H9 (cell line): ENCODE measurements at regions not wholly inside any gene's neighbourhood (a gene's known extent, or its start where the extent isn't known, plus 50 kb on each side); places are given as distances from the start of the nearest gene placed in this dataset.

ENCODE experiments used
- DNase-seq: peaks from one replicate; pipeline ENCODE4 v3.0.0-alpha.2; 2017
- H2AFZ ChIP-seq: one replicate; pipeline ENCODE4 v1.6.1; 2013; ENCODE audit warnings: mild to moderate bottlenecking, low read length, control low read depth, moderate library complexity
- H2AK5ac ChIP-seq: 2 replicates; pipeline ENCODE4 v1.6.1; 2013; ENCODE audit warnings: low read length, control low read depth, mixed read lengths; ENCODE audit not compliant: insufficient read length
- H2BK120ac ChIP-seq: one replicate; pipeline ENCODE4 v1.6.1; 2013; ENCODE audit warnings: low read depth, mild to moderate bottlenecking, low read length, control low read depth, inconsistent platforms; ENCODE audit not compliant: poor library complexity, severe bottlenecking
- H2BK12ac ChIP-seq: 2 replicates; pipeline ENCODE4 v1.6.1; 2013; ENCODE audit warnings: low read length, control low read depth, mixed read lengths, low read depth; ENCODE audit not compliant: insufficient read length
- H2BK15ac ChIP-seq: 2 replicates; pipeline ENCODE4 v1.6.1; 2013; ENCODE audit warnings: low read depth, low read length, control low read depth
- H2BK20ac ChIP-seq: one replicate; pipeline ENCODE4 v1.6.1; 2013; ENCODE audit warnings: low read depth, mild to moderate bottlenecking, low read length, control low read depth, inconsistent platforms; ENCODE audit not compliant: poor library complexity, severe bottlenecking
- H2BK5ac ChIP-seq: 2 replicates; pipeline ENCODE4 v1.6.1; 2013; ENCODE audit warnings: low read length, control low read depth, mixed read lengths; ENCODE audit not compliant: insufficient read length
- H3K14ac ChIP-seq: 2 replicates; pipeline ENCODE4 v1.6.1; 2013; ENCODE audit warnings: low read length, control low read depth; ENCODE audit not compliant: insufficient read depth
- H3K18ac ChIP-seq: 2 replicates; pipeline ENCODE4 v1.6.1; 2013; ENCODE audit warnings: low read depth, mild to moderate bottlenecking, mixed read lengths, low read length, control low read depth; ENCODE audit not compliant: insufficient read length
- H3K23ac ChIP-seq: 2 replicates; pipeline ENCODE4 v1.6.1; 2013; ENCODE audit warnings: low read length, control low read depth, mixed read lengths, low read depth; ENCODE audit not compliant: insufficient read length
- H3K23me2 ChIP-seq: 2 replicates; pipeline ENCODE4 v1.6.1; 2013; ENCODE audit warnings: low read depth, mild to moderate bottlenecking, mixed read lengths, low read length, control low read depth; ENCODE audit not compliant: insufficient read length, poor library complexity, severe bottlenecking
- H3K27ac ChIP-seq: 2 replicates; pipeline ENCODE4 v1.5.1; 2013; ENCODE audit warnings: low read length, control low read depth, mixed read lengths, low read depth; ENCODE audit not compliant: insufficient read length
- H3K27me3 ChIP-seq: 2 replicates; pipeline ENCODE4 v1.6.1; 2013; ENCODE audit warnings: low read length, control low read depth, inconsistent platforms; ENCODE audit not compliant: insufficient read depth
- H3K4ac ChIP-seq: 2 replicates; pipeline ENCODE4 v1.6.1; 2013; ENCODE audit warnings: low read depth, mild to moderate bottlenecking, control low read depth, inconsistent platforms, low read length, moderate library complexity
- H3K4me1 ChIP-seq: 2 replicates; pipeline ENCODE4 v1.6.1; 2013; ENCODE audit warnings: low read length, control low read depth, inconsistent platforms; ENCODE audit not compliant: insufficient read depth
- H3K4me2 ChIP-seq: 2 replicates; pipeline ENCODE4 v1.6.1; 2013; ENCODE audit warnings: low read length, control low read depth, mixed read lengths; ENCODE audit not compliant: insufficient read length, insufficient read depth
- H3K56ac ChIP-seq: 2 replicates; pipeline ENCODE4 v1.6.1; 2013; ENCODE audit warnings: low read depth, mild to moderate bottlenecking, mixed read lengths, low read length, control low read depth; ENCODE audit not compliant: insufficient read length
- H3K79me1 ChIP-seq: 2 replicates; pipeline ENCODE4 v1.6.1; 2013; ENCODE audit warnings: low read depth, mild to moderate bottlenecking, moderate library complexity, low read length, control low read depth, inconsistent platforms; ENCODE audit not compliant: insufficient read depth, poor library complexity, severe bottlenecking
- H3K79me2 ChIP-seq: 2 replicates; pipeline ENCODE4 v1.6.1; 2013; ENCODE audit warnings: low read length, control low read depth, inconsistent platforms; ENCODE audit not compliant: insufficient read depth
- H3K9ac ChIP-seq: 2 replicates; pipeline ENCODE4 v1.6.1; 2013; ENCODE audit warnings: low read length, control low read depth, mixed read lengths; ENCODE audit not compliant: insufficient read length; ENCODE audit errors: extremely low read depth
- H3K9me3 ChIP-seq: one replicate; pipeline ENCODE4 v1.6.1; 2013; ENCODE audit warnings: low read depth, low read length, inconsistent platforms; ENCODE audit not compliant: control insufficient read depth
- H3T11ph ChIP-seq: one replicate; pipeline ENCODE4 v1.6.1; 2013; ENCODE audit warnings: mild to moderate bottlenecking, low read length, control low read depth, inconsistent platforms
- H4K20me1 ChIP-seq: one replicate; pipeline ENCODE4 v1.6.1; 2013; ENCODE audit not compliant: control insufficient read depth, insufficient read length, insufficient read depth
- H4K5ac ChIP-seq: 2 replicates; pipeline ENCODE4 v1.6.1; 2013; ENCODE audit warnings: low read depth, mild to moderate bottlenecking, mixed read lengths, low read length, control low read depth; ENCODE audit not compliant: insufficient read length
- H4K8ac ChIP-seq: replicated peaks from 2 replicates; pipeline ENCODE4 v1.6.1; 2013; ENCODE audit warnings: low read length, control low read depth, mixed read lengths, low read depth; ENCODE audit not compliant: insufficient read length
- H4K91ac ChIP-seq: 2 replicates; pipeline ENCODE4 v1.6.1; 2013; ENCODE audit warnings: low read depth, mild to moderate bottlenecking, moderate library complexity, mixed read lengths, low read length, control low read depth; ENCODE audit not compliant: insufficient read length
- H3K27ac Mint-ChIP-seq, 3 experiments: 2 replicates in 2 of 3; 3 replicates in 1 of 3; pipeline ENCODE4 v1.8.0; 2020 to 2021; ENCODE audit warnings: mixed read lengths in 3 of 3, mild to moderate bottlenecking in 1 of 3, moderate library complexity in 1 of 3
- H3K27me3 Mint-ChIP-seq: 2 replicates; pipeline ENCODE4 v1.8.0; 2021; ENCODE audit warnings: low read depth, mild to moderate bottlenecking, moderate library complexity, mixed read lengths
- H3K36me3 Mint-ChIP-seq, 3 experiments: 2 replicates in 2 of 3; 3 replicates in 1 of 3; pipeline ENCODE4 v1.8.0; 2020 to 2021; ENCODE audit warnings: low read depth in 3 of 3, mixed read lengths in 3 of 3; ENCODE audit not compliant: insufficient read depth in 1 of 3
- H3K4me1 Mint-ChIP-seq, 2 experiments: 2 replicates each; pipeline ENCODE4 v1.8.0; 2020; ENCODE audit warnings: mixed read lengths in 2 of 2
- H3K4me3 Mint-ChIP-seq, 2 experiments: 2 replicates in 1 of 2; 3 replicates in 1 of 2; pipeline ENCODE4 v1.8.0; 2020 to 2021; ENCODE audit warnings: mild to moderate bottlenecking in 2 of 2, mixed read lengths in 2 of 2, moderate library complexity in 1 of 2
- H3K9me3 Mint-ChIP-seq, 2 experiments: 2 replicates in 1 of 2; 3 replicates in 1 of 2; pipeline ENCODE4 v1.8.0; 2020; ENCODE audit warnings: mild to moderate bottlenecking in 2 of 2, mixed read lengths in 2 of 2, moderate library complexity in 1 of 2
- WGBS: extraction: QIAGEN DNeasy Blood & Tissue Kit; methylation state at CpG from one replicate; pipeline ENCODE4 v1.1.7; 2013; ENCODE audit warnings: missing lambda C conversion rate, low lambda C conversion rate, mixed read lengths; ENCODE audit not compliant: insufficient read length; ENCODE audit errors: extremely low coverage; 5-methylcytosine and 5-hydroxymethylcytosine counted together
- TF ChIP-seq, protein P1 (sequence below): fragments of 200-600 bp; sonication (generic); conservative IDR thresholded peaks from 3 replicates; pipeline ENCODE4 v1.8.0; 2021; ENCODE audit warnings: antibody characterized with exemption, mild to moderate bottlenecking

DNA sequence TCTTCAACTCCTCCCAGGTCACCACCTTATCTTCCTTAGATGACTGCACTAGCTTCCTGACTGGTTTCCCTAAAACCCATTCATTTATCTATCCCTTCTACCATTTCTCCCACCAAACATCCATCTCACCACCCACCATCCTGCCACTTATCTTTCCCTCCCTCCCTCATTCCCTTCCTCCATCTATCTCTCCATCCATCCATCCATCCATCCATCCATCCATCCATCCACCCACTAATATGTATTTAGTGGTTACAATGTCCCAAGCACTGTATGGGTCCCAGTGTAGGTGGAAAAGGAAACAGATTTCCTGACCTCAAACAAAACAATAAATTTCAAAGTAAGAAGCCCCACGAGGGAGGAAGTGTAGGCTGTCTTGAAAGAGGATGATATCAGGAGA is 59.3 kb upstream of the APCDD1L start:
- TF ChIP-seq, protein P1, sequence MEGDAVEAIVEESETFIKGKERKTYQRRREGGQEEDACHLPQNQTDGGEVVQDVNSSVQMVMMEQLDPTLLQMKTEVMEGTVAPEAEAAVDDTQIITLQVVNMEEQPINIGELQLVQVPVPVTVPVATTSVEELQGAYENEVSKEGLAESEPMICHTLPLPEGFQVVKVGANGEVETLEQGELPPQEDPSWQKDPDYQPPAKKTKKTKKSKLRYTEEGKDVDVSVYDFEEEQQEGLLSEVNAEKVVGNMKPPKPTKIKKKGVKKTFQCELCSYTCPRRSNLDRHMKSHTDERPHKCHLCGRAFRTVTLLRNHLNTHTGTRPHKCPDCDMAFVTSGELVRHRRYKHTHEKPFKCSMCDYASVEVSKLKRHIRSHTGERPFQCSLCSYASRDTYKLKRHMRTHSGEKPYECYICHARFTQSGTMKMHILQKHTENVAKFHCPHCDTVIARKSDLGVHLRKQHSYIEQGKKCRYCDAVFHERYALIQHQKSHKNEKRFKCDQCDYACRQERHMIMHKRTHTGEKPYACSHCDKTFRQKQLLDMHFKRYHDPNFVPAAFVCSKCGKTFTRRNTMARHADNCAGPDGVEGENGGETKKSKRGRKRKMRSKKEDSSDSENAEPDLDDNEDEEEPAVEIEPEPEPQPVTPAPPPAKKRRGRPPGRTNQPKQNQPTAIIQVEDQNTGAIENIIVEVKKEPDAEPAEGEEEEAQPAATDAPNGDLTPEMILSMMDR = no peak
- no peak overlapping the region for H3K4me3 Mint-ChIP-seq
- no peak overlapping the region for H2BK5ac ChIP-seq
- H3K9me3 ChIP-seq = no peaks in the 10 kb centered on the region
- H3K4ac ChIP-seq = no peak overlapping the region
- H4K5ac ChIP-seq = no peak overlapping the region
- H4K8ac ChIP-seq = no peak overlapping the region
- no peaks in the 10 kb centered on the region for H3K4me1 ChIP-seq
- no peaks in the 10 kb centered on the region for H3K79me1 ChIP-seq
- H3K27me3 ChIP-seq = no peaks in the 10 kb centered on the region
- no peak overlapping the region for H2AFZ ChIP-seq
- WGBS = no CpG with 5 or more reads among the region's 1 CpG
- no peak overlapping the region for H2BK20ac ChIP-seq
- H2AK5ac ChIP-seq = no peak overlapping the region
- H3K23me2 ChIP-seq = no peaks in the 10 kb centered on the region
- no peak overlapping the region for H4K91ac ChIP-seq
- H3K27ac Mint-ChIP-seq = no peak overlapping the region
- no peak overlapping the region for H3K9ac ChIP-seq
- no peak for DNase-seq
- no peak overlapping the region for H2BK12ac ChIP-seq
- H3K18ac ChIP-seq = no peak overlapping the region
- no peak overlapping the region for H2BK120ac ChIP-seq
- no peak overlapping the region for H3K27ac ChIP-seq
- H3K23ac ChIP-seq = no peak overlapping the region
- H3K56ac ChIP-seq = no peak overlapping the region
- H3K36me3 Mint-ChIP-seq = no peaks in the 10 kb centered on the region
- no peak overlapping the region for H3K14ac ChIP-seq
- H2BK15ac ChIP-seq = no peak overlapping the region
- no peaks in the 10 kb centered on the region for H3K9me3 Mint-ChIP-seq
- H3K4me1 Mint-ChIP-seq = peaks cover 13 to 15% of the 10 kb centered on the region in 2 experiments
- H3T11ph ChIP-seq = no peak overlapping the region
- H4K20me1 ChIP-seq = no peaks in the 10 kb centered on the region
- no peaks in the 10 kb centered on the region for H3K79me2 ChIP-seq
- no peaks in the 10 kb centered on the region; the same call in 1 of the 2 replicates for H3K27me3 Mint-ChIP-seq
- no peak overlapping the region for H3K4me2 ChIP-seq
